DOHH2 (cell line): ENCODE measurements at regions not wholly inside any gene's neighbourhood (a gene's known extent, or its start where the extent isn't known, plus 50 kb on each side); places are given as distances from the start of the nearest gene placed in this dataset.

Experiments
- H3F3A ChIP-seq: fragments of 200-600 bp; sonication (generic), shearing (Covaris generic); 2 replicates; pipeline ENCODE4 v1.6.0; 2016; ENCODE audit warnings: antibody characterized with exemption, mild to moderate bottlenecking; ENCODE audit not compliant: control insufficient read depth, insufficient read depth
- H3K27ac ChIP-seq: fragments of 200-600 bp; sonication (generic); 2 replicates; pipeline ENCODE4 v1.5.1; 2014; ENCODE audit warnings: low read depth, mild to moderate bottlenecking, low read length, moderate library complexity
- H3K27me3 ChIP-seq: fragments of 200-600 bp; sonication (generic); 2 replicates; pipeline ENCODE4 v1.6.1; 2014; ENCODE audit warnings: mild to moderate bottlenecking, low read length, mixed read lengths; ENCODE audit not compliant: control insufficient read depth
- H3K36me3 ChIP-seq: fragments of 200-600 bp; sonication (generic); 2 replicates; pipeline ENCODE4 v1.6.1; 2014; ENCODE audit warnings: mild to moderate bottlenecking, low read length, moderate library complexity, mixed read lengths; ENCODE audit not compliant: control insufficient read depth
- H3K4me1 ChIP-seq: fragments of 200-600 bp; sonication (generic); 2 replicates; pipeline ENCODE4 v1.6.1; 2014; ENCODE audit warnings: mild to moderate bottlenecking, low read length, mixed read lengths; ENCODE audit not compliant: control insufficient read depth
- H3K4me2 ChIP-seq: fragments of 200-600 bp; sonication (generic); 2 replicates; pipeline ENCODE4 v1.6.0; 2014; ENCODE audit warnings: mild to moderate bottlenecking, low read length, moderate library complexity
- H3K4me3 ChIP-seq: fragments of 200-600 bp; sonication (generic); 2 replicates; pipeline ENCODE4 v1.5.1; 2014; ENCODE audit warnings: mild to moderate bottlenecking, low read length, mixed read lengths
- H3K79me2 ChIP-seq: fragments of 200-600 bp; sonication (generic); 2 replicates; pipeline ENCODE4 v1.6.1; 2014; ENCODE audit warnings: mild to moderate bottlenecking, low read length, mixed read lengths; ENCODE audit not compliant: control insufficient read depth
- H3K9me2 ChIP-seq: fragments of 200-600 bp; sonication (generic); replicated peaks from 2 replicates; pipeline ENCODE4 v1.6.1; 2014; ENCODE audit warnings: mild to moderate bottlenecking, low read length, mixed read lengths; ENCODE audit not compliant: control insufficient read depth
- H3K9me3 ChIP-seq: fragments of 200-600 bp; sonication (generic); 2 replicates; pipeline ENCODE4 v1.6.1; 2014; ENCODE audit warnings: antibody characterized with exemption, low read length, mixed read lengths; ENCODE audit not compliant: control insufficient read depth, insufficient read depth
- H4K20me1 ChIP-seq: fragments of 200-600 bp; sonication (generic); 2 replicates; pipeline ENCODE4 v1.6.0; 2014; ENCODE audit warnings: low read depth, mild to moderate bottlenecking, antibody characterized with exemption, low read length, moderate library complexity; ENCODE audit not compliant: control insufficient read depth, insufficient read depth
- CTCF ChIP-seq: fragments of 200-600 bp; sonication (generic); IDR thresholded peaks from one replicate; pipeline ENCODE4 v1.5.1; 2014; ENCODE audit warnings: antibody characterized with exemption, mild to moderate bottlenecking, low read depth, low read length; ENCODE audit not compliant: poor library complexity, severe bottlenecking
- EZH2phosphoT487 ChIP-seq: fragments of 200-600 bp; sonication (generic); IDR thresholded peaks from 2 replicates; pipeline ENCODE4 v1.6.1; 2017; ENCODE audit warnings: borderline replicate concordance, mild to moderate bottlenecking, antibody characterized with exemption, low read length, moderate library complexity, mixed read lengths

GRCh38 chr3:22485954-22486353 lies 717.2 kb upstream of the UBE2E2 start:
- no peaks in the 10 kb centered on the region for H3K9me2 ChIP-seq
- no peak for TF ChIP-seq CTCF
- no peak for TF ChIP-seq EZH2phosphoT487

GRCh38 chr3:22490747-22491146 lies 712.4 kb upstream of the UBE2E2 start:
- H4K20me1 ChIP-seq: no peaks in the 10 kb centered on the region
- H3K9me2 ChIP-seq: no peaks in the 10 kb centered on the region
- H3K9me3 ChIP-seq: no peaks in the 10 kb centered on the region
- no peaks in the 10 kb centered on the region for H3K36me3 ChIP-seq
- H3K4me3 ChIP-seq: no peak overlapping the region
- no peak overlapping the region for H3K27ac ChIP-seq
- H3F3A ChIP-seq: no peaks in the 10 kb centered on the region
- H3K4me1 ChIP-seq: no peaks in the 10 kb centered on the region
- TF ChIP-seq EZH2phosphoT487 (no peak), CTCF (no peak)
- H3K4me2 ChIP-seq: no peak overlapping the region
- no peaks in the 10 kb centered on the region for H3K27me3 ChIP-seq
- H3K79me2 ChIP-seq: no peaks in the 10 kb centered on the region

More at GRCh38 chr3:22485954-22486353, 717.2 kb upstream of the UBE2E2 start:
- Histone ChIP-seq H4K20me1 (no peaks in the 10 kb centered on the region), H3K4me3 (no peak overlapping the region), H3K27ac (no peak overlapping the region), H3K36me3 (no peaks in the 10 kb centered on the region), H3K4me1 (no peaks in the 10 kb centered on the region), H3K79me2 (no peaks in the 10 kb centered on the region), H3K4me2 (no peak overlapping the region), H3K9me3 (no peaks in the 10 kb centered on the region), H3F3A (no peaks in the 10 kb centered on the region), H3K27me3 (no peaks in the 10 kb centered on the region)

- TF ChIP-seq EZH2phosphoT487: no peak
- TF ChIP-seq CTCF: no peak
- Histone ChIP-seq H3K36me3 (no peaks in the 10 kb centered on the region), H3K27me3 (no peaks in the 10 kb centered on the region), H3K4me1 (no peaks in the 10 kb centered on the region), H3K4me3 (no peak overlapping the region), H3K9me3 (no peaks in the 10 kb centered on the region), H3F3A (no peaks in the 10 kb centered on the region), H4K20me1 (no peaks in the 10 kb centered on the region), H3K27ac (no peak overlapping the region), H3K9me2 (no peaks in the 10 kb centered on the region), H3K4me2 (no peak overlapping the region), H3K79me2 (no peaks in the 10 kb centered on the region)
Measured at GRCh38 chr3:22491344-22491743, 711.8 kb upstream of the UBE2E2 start.

- Histone ChIP-seq H3K36me3 (no peaks in the 10 kb centered on the region), H3K79me2 (no peaks in the 10 kb centered on the region), H3K9me3 (no peaks in the 10 kb centered on the region), H3F3A (no peaks in the 10 kb centered on the region), H3K27me3 (no peaks in the 10 kb centered on the region), H3K4me3 (no peak overlapping the region), H3K9me2 (no peaks in the 10 kb centered on the region), H3K4me2 (no peak overlapping the region), H3K27ac (no peak overlapping the region), H4K20me1 (no peaks in the 10 kb centered on the region), H3K4me1 (no peaks in the 10 kb centered on the region)
- TF ChIP-seq CTCF: no peak
- TF ChIP-seq EZH2phosphoT487: no peak
Measured at GRCh38 chr3:22492342-22492741, 710.8 kb upstream of the UBE2E2 start.
